Psoas muscle (tissue), 7 donors: ENCODE measurements at regions not wholly inside any gene's neighbourhood (a gene's known extent, or its start where the extent isn't known, plus 50 kb on each side); places are given as distances from the start of the nearest gene placed in this dataset.

Experiments
- ATAC-seq, 4 donors: fragments of 200-7000 bp; cut with Tn5 transposase; one replicate each; pipeline ENCODE4 v1.9.1; 2020; ENCODE audit warnings: moderate library complexity in 3 of 4, mild to moderate bottlenecking in 2 of 4
- DNase-seq, 2 donors: peaks; one replicate each; pipeline ENCODE4 v3.0.0-alpha.2; 2020
- H3K27ac ChIP-seq: fragments of 200-600 bp; one replicate; pipeline ENCODE4 v1.8.0; 2022
- H3K27me3 ChIP-seq, 3 donors: fragments of 200-600 bp in 1 of 3; one replicate each; pipeline versions ENCODE4 v1.6.1 to v1.8.0; 2013 to 2022; ENCODE audit warnings: low read length in 2 of 3, mild to moderate bottlenecking in 2 of 3, moderate library complexity in 1 of 3; ENCODE audit not compliant: insufficient read depth in 3 of 3
- H3K36me3 ChIP-seq, 2 donors: fragments of 200-600 bp in 1 of 2; one replicate each; pipeline versions ENCODE4 v1.6.1 to v1.8.0; 2013 to 2022; ENCODE audit warnings: low read depth in 1 of 2, mild to moderate bottlenecking in 1 of 2, moderate library complexity in 1 of 2; ENCODE audit not compliant: insufficient read depth in 1 of 2
- H3K4me1 ChIP-seq: fragments of 200-600 bp; one replicate; pipeline ENCODE4 v1.8.0; 2022
- H3K4me3 ChIP-seq: fragments of 200-600 bp; one replicate; pipeline ENCODE4 v1.8.0; 2022; ENCODE audit warnings: mild to moderate bottlenecking
- H3K9me3 ChIP-seq: fragments of 200-600 bp; one replicate; pipeline ENCODE4 v1.8.0; 2022
- CTCF ChIP-seq: fragments of 200-600 bp; IDR thresholded peaks from one replicate; pipeline ENCODE4 v1.8.0; 2022; ENCODE audit warnings: antibody characterized with exemption
- WGBS, 3 donors: extraction: QIAGEN DNeasy Blood & Tissue Kit; methylation state at CpG; one replicate each; pipeline versions ENCODE4 v1.1.6 to v1.1.7; 2013; 5-methylcytosine and 5-hydroxymethylcytosine counted together
- intact Hi-C, 2 donors: fragments of 100-400 bp; cut with DNase I; formaldehyde crosslinking; loops; one replicate each; pipeline versions ENCODE4 v1.11.0 to v1.14.2; 2022
- donor health status: healthy with polysubstance abuse.
- donor health status: DM: no; HTN: no; CAD: no; lungs with moderate emphysema.
- donor health status: Bipolar disorder and iron deficiency.
- donor health status: healthy.
- donor health status: DM: yes; HTN: yes; CAD: no.
- donor health status: DM: no; HTN: no; CAD: no.
- donor health status: DM: yes; HTN: yes; CAD: no.

- ATAC-seq (no peak), DNase-seq (no peak)
- intact Hi-C loops = loop anchor here in 1 of 2 donors (10.0 kb wide), 1 partner anchor 315 kb away; no protein-coding TSS in a partner anchor
- H3K4me1 ChIP-seq = no peaks in the 10 kb centered on the region
- WGBS, 3 donors = 61 to 64% (median 61%) methylated on average over 1 of the region's 1 CpG
- H3K4me3 ChIP-seq = no peak overlapping the region
- H3K27ac ChIP-seq = no peak overlapping the region
- TF ChIP-seq CTCF = no peak
- H3K9me3 ChIP-seq = no peaks in the 10 kb centered on the region
- no peaks in the 10 kb centered on the region for H3K27me3 ChIP-seq
- no peaks in the 10 kb centered on the region for H3K36me3 ChIP-seq
Measured at GRCh38 chr9:28909526-28909925, 1336.2 kb upstream of the C9orf72 start.

GRCh38 chr9:28912621-28913020 lies 1339.3 kb upstream of the C9orf72 start:
- no peak for ATAC-seq
- intact Hi-C loops = loop anchor here in 1 of 2 donors (10.0 kb wide), 1 partner anchor 62 kb away; no protein-coding TSS in a partner anchor
- no peaks in the 10 kb centered on the region for H3K27me3 ChIP-seq
- H3K9me3 ChIP-seq = no peaks in the 10 kb centered on the region
- H3K4me1 ChIP-seq = no peaks in the 10 kb centered on the region
- no peak for TF ChIP-seq CTCF
- no peak overlapping the region for H3K27ac ChIP-seq
- no peak for DNase-seq
- 67 to 75% (median 69%) methylated on average over 2 of the region's 2 CpGs for WGBS, 3 donors
- H3K4me3 ChIP-seq = no peak overlapping the region
- no peaks in the 10 kb centered on the region for H3K36me3 ChIP-seq

- no peak for ATAC-seq
- intact Hi-C loops = loop anchor here in 1 of 2 donors (10.0 kb wide), 1 partner anchor 59 kb away; no protein-coding TSS in a partner anchor
- 63 to 80% (median 76%) methylated on average over 2 of the region's 2 CpGs for WGBS, 3 donors
Measured at GRCh38 chr9:28915202-28915930, 1342.1 kb upstream of the C9orf72 start.

GRCh38 chr9:28916348-28916747 lies 1343.1 kb upstream of the C9orf72 start:
- H3K27ac ChIP-seq = no peak overlapping the region
- H3K4me1 ChIP-seq = no peaks in the 10 kb centered on the region
- DNase-seq = no peak
- intact Hi-C loops = loop anchor here in 1 of 2 donors (10.0 kb wide), 1 partner anchor 58 kb away; no protein-coding TSS in a partner anchor
- H3K36me3 ChIP-seq = no peaks in the 10 kb centered on the region
- H3K27me3 ChIP-seq = no peaks in the 10 kb centered on the region
- no peak overlapping the region for H3K4me3 ChIP-seq
- WGBS, 3 donors = 81 to 84% (median 82%) methylated on average over 3 of the region's 3 CpGs
- ATAC-seq = no peak
- no peaks in the 10 kb centered on the region for H3K9me3 ChIP-seq
- TF ChIP-seq CTCF = no peak

More at GRCh38 chr9:28915202-28915930, 1342.1 kb upstream of the C9orf72 start:
- H3K27ac ChIP-seq = no peak overlapping the region
- DNase-seq = no peak
- no peaks in the 10 kb centered on the region for H3K36me3 ChIP-seq
- no peak overlapping the region for H3K4me3 ChIP-seq
- no peaks in the 10 kb centered on the region for H3K9me3 ChIP-seq
- TF ChIP-seq CTCF = no peak
- no peaks in the 10 kb centered on the region for H3K4me1 ChIP-seq
- no peaks in the 10 kb centered on the region for H3K27me3 ChIP-seq
